Keratinocyte (primary cell): ENCODE measurements at regions not wholly inside any gene's neighbourhood (a gene's known extent, or its start where the extent isn't known, plus 50 kb on each side); places are given as distances from the start of the nearest gene placed in this dataset.

Source experiments
- DNase-seq: peaks from one replicate; pipeline ENCODE4 v3.0.0-alpha.2; 2011; ENCODE audit warnings: low read depth, missing footprints, low spot score
- FAIRE-seq: peaks from 2 replicates; lab custom pipeline; 2011; peaks lifted over from hg19 to GRCh38; lab: Jason Lieb, UNC
- H2AFZ ChIP-seq: 2 replicates; pipeline ENCODE4 v1.6.0; 2012; ENCODE audit warnings: low read length, control low read depth, inconsistent platforms; ENCODE audit not compliant: control insufficient read depth
- H3K27ac ChIP-seq: 2 replicates; pipeline ENCODE4 v1.5.1; 2011; ENCODE audit warnings: low read length; ENCODE audit not compliant: control insufficient read depth, insufficient read depth
- H3K27me3 ChIP-seq: 3 replicates; pipeline ENCODE4 v1.6.0; 2011; ENCODE audit warnings: low read length; ENCODE audit not compliant: control insufficient read depth, insufficient read depth; ENCODE audit errors: extremely low read depth
- H3K36me3 ChIP-seq, 2 experiments: 2 replicates in 1 of 2; 3 replicates in 1 of 2; pipeline ENCODE4 v1.5.1; 2011; ENCODE audit warnings: low read length in 2 of 2, mild to moderate bottlenecking in 1 of 2; ENCODE audit not compliant: control insufficient read depth in 2 of 2, insufficient read depth in 2 of 2; ENCODE audit errors: extremely low read depth in 1 of 2
- H3K4me1 ChIP-seq: 3 replicates; pipeline ENCODE4 v1.5.1; 2011; ENCODE audit warnings: low read length; ENCODE audit not compliant: control insufficient read depth, insufficient read depth; ENCODE audit errors: extremely low read depth
- H3K4me2 ChIP-seq: 3 replicates; pipeline ENCODE4 v1.6.0; 2011; ENCODE audit warnings: low read depth, low read length; ENCODE audit not compliant: control insufficient read depth, insufficient read depth; ENCODE audit errors: extremely low read depth
- H3K4me3 ChIP-seq, 3 experiments: fragments of 200-600 bp in 1 of 3; sonication (generic) in 1 of 3; 2 replicates in 2 of 3; 3 replicates in 1 of 3; pipeline ENCODE4 v1.5.1; 2011 to 2016; ENCODE audit warnings: low read length in 3 of 3, mild to moderate bottlenecking in 3 of 3, control low read depth in 2 of 3, inconsistent platforms in 1 of 3, low read depth in 1 of 3, mixed read lengths in 1 of 3, mixed run types in 1 of 3, moderate library complexity in 1 of 3; ENCODE audit not compliant: control insufficient read depth in 2 of 3, insufficient read depth in 2 of 3; ENCODE audit errors: extremely low read depth in 1 of 3
- H3K79me2 ChIP-seq: 2 replicates; pipeline ENCODE4 v1.6.0; 2012; ENCODE audit warnings: low read length; ENCODE audit not compliant: control insufficient read depth, insufficient read depth
- H3K9ac ChIP-seq: 3 replicates; pipeline ENCODE4 v1.6.0; 2011; ENCODE audit warnings: low read length; ENCODE audit not compliant: control insufficient read depth, insufficient read depth; ENCODE audit errors: extremely low read depth
- H3K9me1 ChIP-seq: 3 replicates; pipeline ENCODE4 v1.6.0; 2011; ENCODE audit warnings: low read length; ENCODE audit not compliant: control insufficient read depth, insufficient read depth; ENCODE audit errors: extremely low read depth
- H3K9me3 ChIP-seq: 2 replicates; pipeline ENCODE4 v1.5.1; 2012; ENCODE audit warnings: low read depth, low read length; ENCODE audit not compliant: control insufficient read depth
- H4K20me1 ChIP-seq: 3 replicates; pipeline ENCODE4 v1.6.0; 2011; ENCODE audit warnings: low read length; ENCODE audit not compliant: control insufficient read depth, insufficient read depth; ENCODE audit errors: extremely low read depth
- CTCF ChIP-seq, 3 experiments: IDR thresholded peaks in 1 of 3; conservative IDR thresholded peaks in 1 of 3; optimal IDR thresholded peaks in 1 of 3; 2 replicates in 2 of 3; 3 replicates in 1 of 3; pipeline versions ENCODE3 to v1.5.1; 2011; ENCODE audit warnings: low read length in 3 of 3, mild to moderate bottlenecking in 3 of 3, moderate library complexity in 2 of 3, control low read depth in 1 of 3, inconsistent platforms in 1 of 3; ENCODE audit not compliant: insufficient read depth in 2 of 3; ENCODE audit errors: extremely low read depth in 1 of 3
- EZH2 ChIP-seq: IDR thresholded peaks from one replicate; pipeline ENCODE4 v1.6.1; 2012; ENCODE audit warnings: inconsistent platforms, mild to moderate bottlenecking, low read length, moderate library complexity
- dilution Hi-C: fragments of 300-500 bp; cut with MboI; formaldehyde crosslinking; loops from one replicate; pipeline ENCODE4 v1.7.0; 2020; ENCODE audit warnings: low sequenced_read_pairs; ENCODE audit not compliant: extremely low pct_ligation_motif_present

GRCh38 chr2:78476619-78477229 lies 548.8 kb upstream of the REG3G start:
- Histone ChIP-seq H3K9me3 (no peaks in the 10 kb centered on the region), H3K27ac (no peak overlapping the region), H3K4me2 (no peak overlapping the region), H3K79me2 (no peaks in the 10 kb centered on the region), H2AFZ (no peak overlapping the region), H3K4me1 (no peaks in the 10 kb centered on the region), H3K36me3 (no peaks in the 10 kb centered on the region), H3K9me1 (no peaks in the 10 kb centered on the region), H3K9ac (no peak overlapping the region), H4K20me1 (no peaks in the 10 kb centered on the region), H3K27me3 (no peaks in the 10 kb centered on the region), H3K4me3 (no peak overlapping the region)
- DNase-seq, result no peak
- TF ChIP-seq EZH2 (no peak), CTCF (optimal IDR thresholded peaks at IDR 0.05 in 1 of 3, IDR thresholded peaks at IDR 0.05 in 1 of 3, conservative IDR thresholded peaks at IDR 0.05 in 1 of 3; ENCODE audit: extremely low read depth in 1 of 3, insufficient read depth in 2 of 3, low read length in 3 of 3) (no peak)
- dilution Hi-C loops, result no loop called here
- no peak for FAIRE-seq

GRCh38 chr2:78486565-78486964 lies 538.9 kb upstream of the REG3G start:
- H3K36me3 ChIP-seq, result no peaks in the 10 kb centered on the region
- no peaks in the 10 kb centered on the region for H4K20me1 ChIP-seq
- H3K9me1 ChIP-seq, result no peaks in the 10 kb centered on the region
- H3K79me2 ChIP-seq, result no peaks in the 10 kb centered on the region
- FAIRE-seq (no peak), DNase-seq (no peak)
- dilution Hi-C loops, result no loop called here
- H2AFZ ChIP-seq, result no peak overlapping the region
- H3K4me2 ChIP-seq, result no peak overlapping the region
- TF ChIP-seq EZH2 (no peak), CTCF (optimal IDR thresholded peaks at IDR 0.05 in 1 of 3, IDR thresholded peaks at IDR 0.05 in 1 of 3, conservative IDR thresholded peaks at IDR 0.05 in 1 of 3; ENCODE audit: extremely low read depth in 1 of 3, insufficient read depth in 2 of 3, low read length in 3 of 3) (no peak)
- H3K27me3 ChIP-seq, result no peaks in the 10 kb centered on the region
- H3K9ac ChIP-seq, result no peak overlapping the region
- no peak overlapping the region for H3K27ac ChIP-seq
- no peaks in the 10 kb centered on the region for H3K9me3 ChIP-seq
- no peak overlapping the region for H3K4me3 ChIP-seq
- H3K4me1 ChIP-seq, result no peaks in the 10 kb centered on the region
